HEK293 (cell line): ENCODE measurements at regions not wholly inside any gene's neighbourhood (a gene's known extent, or its start where the extent isn't known, plus 50 kb on each side); places are given as distances from the start of the nearest gene placed in this dataset.

ENCODE experiments used
- CTCF ChIA-PET: fragments of 350-600 bp; formaldehyde crosslinking; extraction: SDS; loops from one replicate; lab custom pipeline; 2021; ENCODE audit warnings: antibody characterized with exemption; lab: Yijun Ruan, JAX
- POLR2A ChIA-PET: fragments of 300-600 bp; formaldehyde crosslinking; extraction: SDS; loops from one replicate; lab custom pipeline; 2020; ENCODE audit warnings: antibody characterized with exemption, inconsistent platforms; lab: Yijun Ruan, JAX
- H3K27ac ChIP-seq: fragments of 200-500 bp; sonication (Bioruptor generic); 2 replicates; pipeline ENCODE4 v1.5.1; 2014; ENCODE audit warnings: low read depth, low read length, control low read depth, inconsistent platforms; ENCODE audit errors: extremely low read depth
- H3K36me3 ChIP-seq, 2 experiments: fragments of 200-500 bp in 1 of 2; sonication (Bioruptor generic) in 1 of 2; 1 replicate in 1 of 2; 2 replicates in 1 of 2; pipeline ENCODE4 v1.5.1; 2014 to 2017; ENCODE audit warnings: inconsistent platforms in 2 of 2, low read length in 2 of 2; ENCODE audit not compliant: control insufficient read depth in 2 of 2, insufficient read depth in 1 of 2
- H3K4me1 ChIP-seq: fragments of 200-500 bp; sonication (Bioruptor generic); 2 replicates; pipeline ENCODE4 v1.5.1; 2014; ENCODE audit warnings: mild to moderate bottlenecking, low read length, inconsistent platforms; ENCODE audit not compliant: control insufficient read depth, insufficient read depth
- H3K4me3 ChIP-seq: 2 replicates; pipeline ENCODE4 v1.5.1; 2011; ENCODE audit warnings: low read depth, mild to moderate bottlenecking, control low read depth, low read length, moderate library complexity
- H3K9me3 ChIP-seq: fragments of 200-500 bp; sonication (Bioruptor generic); 2 replicates; pipeline ENCODE4 v1.5.1; 2014; ENCODE audit warnings: low read depth, low read length, inconsistent platforms; ENCODE audit not compliant: control insufficient read depth, insufficient read depth
- ELK4 ChIP-seq: IDR thresholded peaks from 2 replicates; pipeline ENCODE4 v1.6.1; 2011; ENCODE audit warnings: mild to moderate bottlenecking, low read depth, low read length, borderline replicate concordance
- HOXD13 ChIP-seq: sonication (generic); formaldehyde crosslinking; IDR thresholded peaks from 2 replicates; pipeline ENCODE4 v1.8.0; 2022; ENCODE audit warnings: missing genetic modification reagents, borderline replicate concordance
- KLF7 ChIP-seq: fragments of 450-650 bp; formaldehyde crosslinking; IDR thresholded peaks from 2 replicates; pipeline ENCODE4 v1.5.1; 2016; ENCODE audit warnings: missing biosample characterization, missing genetic modification characterization, borderline replicate concordance
- PRDM6 ChIP-seq: fragments of 450-650 bp; formaldehyde crosslinking; IDR thresholded peaks from 2 replicates; pipeline ENCODE4 v1.5.1; 2017; ENCODE audit warnings: missing biosample characterization, missing genetic modification characterization
- SCRT2 ChIP-seq: fragments of 450-650 bp; formaldehyde crosslinking; IDR thresholded peaks from 2 replicates; pipeline ENCODE4 v1.5.1; 2016; ENCODE audit warnings: missing biosample characterization, missing genetic modification characterization
- ZBTB21 ChIP-seq: fragments of 450-650 bp; formaldehyde crosslinking; IDR thresholded peaks from 2 replicates; pipeline ENCODE4 v1.5.1; 2017; ENCODE audit warnings: missing biosample characterization, missing genetic modification characterization
- ZNF112 ChIP-seq: fragments of 450-650 bp; formaldehyde crosslinking; IDR thresholded peaks from 2 replicates; pipeline ENCODE4 v1.5.0; 2017; ENCODE audit warnings: missing biosample characterization, missing genetic modification characterization
- ZNF155 ChIP-seq: fragments of 450-650 bp; formaldehyde crosslinking; IDR thresholded peaks from 2 replicates; pipeline ENCODE4 v1.5.1; 2016; ENCODE audit warnings: missing biosample characterization, missing genetic modification characterization
- ZNF157 ChIP-seq: fragments of 450-650 bp; formaldehyde crosslinking; IDR thresholded peaks from 2 replicates; pipeline ENCODE4 v1.5.1; 2016; ENCODE audit warnings: missing biosample characterization, missing genetic modification characterization
- ZNF169 ChIP-seq: fragments of 450-650 bp; formaldehyde crosslinking; IDR thresholded peaks from 2 replicates; pipeline ENCODE4 v1.5.1; 2016; ENCODE audit warnings: missing biosample characterization, missing genetic modification characterization
- ZNF174 ChIP-seq: fragments of 450-650 bp; formaldehyde crosslinking; IDR thresholded peaks from 2 replicates; pipeline ENCODE4 v1.5.0; 2017; ENCODE audit warnings: missing biosample characterization, mild to moderate bottlenecking, missing genetic modification characterization
- ZNF362 ChIP-seq: fragments of 450-650 bp; formaldehyde crosslinking; IDR thresholded peaks from 2 replicates; pipeline ENCODE4 v1.5.1; 2016; ENCODE audit warnings: missing biosample characterization, missing genetic modification characterization
- ZNF571 ChIP-seq: fragments of 450-650 bp; formaldehyde crosslinking; IDR thresholded peaks from 2 replicates; pipeline ENCODE4 v1.5.0; 2017; ENCODE audit warnings: missing biosample characterization, missing genetic modification characterization
- ZNF830 ChIP-seq: fragments of 450-650 bp; IDR thresholded peaks from 2 replicates; pipeline ENCODE4 v1.5.0; 2018; ENCODE audit warnings: missing biosample characterization, missing genetic modification characterization, low read depth, mild to moderate bottlenecking, moderate library complexity
- ZNF843 ChIP-seq: fragments of 450-650 bp; formaldehyde crosslinking; IDR thresholded peaks from 2 replicates; pipeline ENCODE4 v1.5.1; 2016; ENCODE audit warnings: missing biosample characterization, missing genetic modification characterization
- ZSCAN5A ChIP-seq: fragments of 450-650 bp; formaldehyde crosslinking; IDR thresholded peaks from 2 replicates; pipeline ENCODE4 v1.5.1; 2016; ENCODE audit warnings: missing biosample characterization, missing genetic modification characterization

- no peak for TF ChIP-seq ELK4
- TF ChIP-seq ZNF169 (tag by site-specific recombination): no peak
- no peak for TF ChIP-seq ZSCAN5A (tag by site-specific recombination)
- no peak for TF ChIP-seq ZNF362
- TF ChIP-seq ZNF174 (tag by site-specific recombination): no peak
Measured at GRCh38 chr10:128483216-128483615, 357.0 kb upstream of the MKI67 start (continued).

DNA sequence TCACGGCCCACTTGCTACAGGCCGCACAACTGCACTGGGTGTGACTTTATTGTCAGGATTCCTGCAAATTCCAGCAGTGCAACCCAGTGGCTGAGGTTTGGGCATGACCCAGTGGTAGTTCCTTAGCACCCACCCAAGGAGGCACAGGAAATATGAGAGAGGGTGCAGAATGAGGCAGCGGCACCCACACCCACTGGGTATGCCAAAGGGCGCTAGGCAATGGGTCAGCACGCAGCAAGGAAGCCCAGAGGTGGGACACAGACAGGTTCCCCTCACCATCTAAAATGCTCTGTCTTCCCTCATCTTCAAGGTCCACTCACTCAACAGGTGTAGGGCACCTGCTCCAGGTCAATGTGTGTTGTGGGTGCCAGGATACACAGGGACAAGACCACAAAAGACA lies 357.8 kb upstream of the MKI67 start:
- ChIA-PET POLR2A (no interaction called here), CTCF (no interaction called here)
- Histone ChIP-seq H3K4me3 (no peak overlapping the region), H3K27ac (no peak overlapping the region), H3K36me3 (no peaks in the 10 kb centered on the region), H3K4me1 (no peaks in the 10 kb centered on the region), H3K9me3 (no peaks in the 10 kb centered on the region)
- TF ChIP-seq ZNF571 (tag by site-specific recombination) (no peak), SCRT2 (0 out of 2 replicates have a peak, but pooled peaks have one; percentile 22)

GRCh38 chr10:128485701-128486235 lies 359.5 kb upstream of the MKI67 start:
- no peak for TF ChIP-seq ZNF843 (tag by site-specific recombination)
- no peak for TF ChIP-seq PRDM6 (tag by site-specific recombination)
- TF ChIP-seq ZNF155 (tag by site-specific recombination): no peak
- no peak for TF ChIP-seq ZNF157 (tag by site-specific recombination)
- no peak for TF ChIP-seq ZNF112 (tag by site-specific recombination)
- TF ChIP-seq ZBTB21 (tag by site-specific recombination): no peak
- no peak for TF ChIP-seq HOXD13 (CRISPR knock-in tag)
- Histone ChIP-seq H3K9me3 (no peaks in the 10 kb centered on the region), H3K4me3 (no peak overlapping the region), H3K36me3 (no peaks in the 10 kb centered on the region), H3K4me1 (no peaks in the 10 kb centered on the region), H3K27ac (no peak overlapping the region)
- ChIA-PET CTCF (no interaction called here), POLR2A (no interaction called here)

DNA sequence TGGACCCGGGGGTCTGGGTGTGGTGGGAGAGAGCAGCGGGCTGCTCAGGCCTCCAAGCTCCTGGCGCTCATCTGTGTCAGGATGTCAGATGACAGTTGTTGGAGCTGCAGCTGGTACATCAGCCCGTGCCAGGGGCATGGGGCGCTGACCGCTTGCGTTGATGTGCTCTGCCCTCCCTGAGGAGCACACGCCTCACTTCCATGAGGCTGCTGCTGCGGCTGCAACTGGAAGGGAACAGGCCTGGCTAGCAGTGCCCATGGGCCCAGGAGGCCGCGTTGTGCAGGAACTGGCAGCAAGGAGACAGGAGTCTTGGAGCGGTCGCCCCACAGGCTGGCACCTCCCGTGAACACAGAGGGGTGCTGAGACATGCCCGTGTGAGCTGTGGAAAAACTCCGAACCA lies 361.3 kb upstream of the MKI67 start:
- ChIA-PET POLR2A (no interaction called here), CTCF (no interaction called here)
- Histone ChIP-seq H3K9me3 (no peaks in the 10 kb centered on the region), H3K27ac (no peak overlapping the region), H3K4me3 (no peak overlapping the region), H3K4me1 (no peaks in the 10 kb centered on the region), H3K36me3 (no peaks in the 10 kb centered on the region)
- TF ChIP-seq KLF7: no peak
- TF ChIP-seq ZNF830: no peak
